LHCN-M2 (cell line): ENCODE measurements at regions not wholly inside any gene's neighbourhood (a gene's known extent, or its start where the extent isn't known, plus 50 kb on each side); places are given as distances from the start of the nearest gene placed in this dataset.
A peak's percentile ranks its signal among the peaks of the same experiment; 100 is the strongest.
"Not testable (repeated sequence)": the region's sequence is repeated elsewhere in the genome, so short reads cannot be mapped to it uniquely, and the experiment has no call there.

Experiments
- DNase-seq: peaks from one replicate; pipeline ENCODE4 v3.0.0-alpha.2; 2012; ENCODE audit warnings: low read depth

GRCh38 chr13:34738254-34738992 is 203.6 kb upstream of the NBEA start:
- DNase-seq = peak; percentile 11

DNA sequence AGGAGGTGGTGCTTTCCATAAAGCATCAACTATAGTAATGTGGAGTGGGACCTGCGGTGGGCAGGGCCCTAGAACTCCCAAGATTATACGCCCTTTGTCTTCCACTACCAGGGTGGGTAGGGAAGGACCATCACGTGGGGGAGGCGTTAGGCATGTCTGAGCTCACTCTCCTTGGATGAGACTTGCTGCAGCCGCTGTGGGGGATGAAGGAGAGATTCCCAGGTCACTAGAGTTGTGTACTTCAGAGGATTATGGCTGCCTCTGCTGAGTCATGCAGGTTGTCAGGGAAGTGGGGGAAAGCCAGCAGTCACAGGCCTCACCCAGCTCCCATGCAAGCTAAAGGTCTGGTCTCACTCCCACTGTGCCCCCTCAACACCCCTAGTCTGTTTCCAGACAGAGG is 195.0 kb upstream of the NBEA start:
- DNase-seq = not testable (repeated sequence)

GRCh38 chr13:34747507-34747906 is 194.6 kb upstream of the NBEA start:
- no peak for DNase-seq

DNA sequence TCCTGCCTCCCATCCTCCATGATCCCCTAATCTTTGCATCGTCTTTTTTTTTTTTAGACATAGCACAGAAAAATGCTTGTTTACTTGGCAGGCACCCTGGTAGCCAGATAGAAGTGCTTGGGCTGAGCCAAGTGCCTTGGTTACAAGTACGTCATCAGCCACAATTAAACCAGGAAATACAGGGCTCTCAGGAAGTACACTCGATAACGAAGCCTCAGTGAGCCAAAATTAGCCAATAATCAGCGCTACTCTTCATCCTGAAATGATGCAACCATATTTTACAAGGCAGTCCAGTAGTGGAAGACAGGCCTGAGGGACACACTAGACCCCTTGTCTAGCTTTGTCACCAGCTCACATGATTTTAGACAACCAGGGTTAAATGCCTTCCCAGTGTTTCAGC is 194.0 kb upstream of the NBEA start:
- DNase-seq = no peak

DNA sequence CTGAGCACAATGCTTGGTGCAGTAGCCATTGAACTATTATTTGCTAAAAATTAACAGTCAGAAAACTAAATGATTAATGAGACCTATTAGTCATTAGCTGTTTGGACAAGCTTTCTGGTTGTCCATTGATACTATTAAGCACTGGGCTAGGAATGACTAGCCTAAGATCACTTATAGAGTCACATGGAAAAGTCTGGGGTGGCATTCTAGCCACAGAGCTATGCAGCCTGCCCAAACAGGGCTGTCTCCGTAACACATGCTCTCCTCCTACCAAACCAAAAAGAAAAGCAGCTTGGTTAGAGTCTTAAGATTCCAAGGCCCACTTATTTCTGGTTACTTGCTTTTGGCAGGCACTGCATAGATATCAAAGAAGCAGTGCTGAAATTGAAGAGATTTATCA is 193.5 kb upstream of the NBEA start:
- no peak for DNase-seq

DNA sequence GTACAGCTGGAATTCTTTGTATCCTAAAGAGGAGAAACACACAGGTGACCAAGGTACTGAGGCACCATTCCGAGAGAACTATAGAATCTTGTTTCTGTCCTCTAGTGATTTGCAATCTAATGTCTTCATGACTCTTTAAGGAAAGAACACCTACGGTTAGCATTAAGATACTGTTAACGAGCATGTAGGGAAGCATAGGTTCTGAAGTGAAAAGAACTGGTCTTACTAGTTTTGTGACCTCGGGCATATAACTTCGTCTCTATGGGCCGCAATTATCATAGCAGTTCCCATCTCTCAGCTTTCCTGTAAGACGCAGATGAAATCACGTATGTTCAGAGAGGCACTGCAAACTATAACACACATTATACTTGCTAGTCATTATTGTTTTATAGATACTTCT is 193.0 kb upstream of the NBEA start:
- no peak for DNase-seq

- no peak for DNase-seq
Observed at GRCh38 chr13:34750078-34750931, 191.8 kb upstream of the NBEA start.

DNA sequence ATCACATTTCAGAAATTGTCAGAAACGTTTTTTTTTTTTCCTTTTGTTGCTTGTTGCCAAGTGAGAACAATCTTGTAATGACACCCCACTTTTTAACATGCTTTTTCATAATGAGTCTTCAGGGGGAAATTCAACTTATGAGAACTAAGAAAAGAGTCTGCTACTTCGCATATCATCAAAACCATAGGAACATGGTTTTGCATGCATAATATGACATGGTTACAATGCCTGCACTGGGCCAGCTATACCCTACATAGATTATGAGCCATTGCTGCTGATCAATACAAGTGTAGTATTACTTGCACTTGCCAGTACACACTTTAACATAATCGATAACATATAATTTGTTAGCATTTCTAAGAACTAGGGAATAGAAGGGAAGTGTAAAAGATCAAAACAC is 191.0 kb upstream of the NBEA start:
- DNase-seq = no peak

DNA sequence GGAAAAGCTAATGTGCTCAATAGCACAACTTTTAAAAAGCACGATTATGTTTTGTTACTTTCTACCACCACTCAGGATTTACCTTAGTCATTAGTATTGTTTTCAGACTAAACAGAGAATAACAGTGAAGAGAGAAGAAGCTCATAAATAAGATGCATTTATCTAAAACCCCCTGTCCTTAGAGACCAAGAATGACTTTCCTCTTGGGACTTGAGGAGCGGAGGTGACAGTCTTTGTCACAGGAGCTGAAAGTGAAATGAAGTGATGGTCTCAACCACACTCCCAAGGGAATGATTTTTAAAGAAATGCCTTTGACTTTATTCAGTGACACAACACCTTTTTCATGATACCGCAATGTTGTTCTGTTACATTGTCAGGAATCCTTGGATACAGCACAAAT is 190.6 kb upstream of the NBEA start:
- DNase-seq = no peak

DNA sequence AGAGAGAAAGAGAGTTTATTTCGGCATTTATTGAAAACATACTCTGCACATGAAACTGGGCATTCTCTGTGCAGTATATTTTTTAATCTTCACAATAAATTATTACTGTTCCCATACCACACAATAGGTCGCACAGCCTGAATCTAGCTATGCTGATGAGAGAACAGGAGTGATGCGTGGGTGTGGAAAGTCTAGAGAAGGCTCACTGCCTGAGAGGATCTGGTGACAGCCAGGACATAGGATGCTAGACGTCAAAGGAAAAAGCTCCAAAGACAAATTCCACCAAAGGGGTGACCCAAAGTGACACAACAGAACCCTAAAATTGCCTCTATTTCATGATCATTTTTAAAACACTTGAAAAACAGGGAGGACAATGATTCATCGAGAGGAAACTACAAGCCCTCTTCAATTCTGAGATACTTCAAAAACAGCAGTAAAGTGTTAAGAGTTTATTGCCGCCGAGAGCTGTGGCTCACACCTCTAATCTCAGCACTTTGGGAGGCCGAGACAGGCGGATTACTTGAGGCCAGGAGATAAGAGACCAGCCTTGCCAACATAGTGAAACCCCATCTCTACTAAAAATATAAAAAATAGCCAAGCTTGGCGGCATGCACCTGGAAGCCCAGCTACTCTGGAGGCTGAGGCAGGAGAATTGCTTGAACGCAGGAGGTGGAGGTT is 189.6 kb upstream of the NBEA start:
- DNase-seq = no peak

- no peak for DNase-seq
Observed at GRCh38 chr13:34756136-34756535, 185.9 kb upstream of the NBEA start.

- no peak for DNase-seq
Observed at GRCh38 chr13:34756572-34756971, 185.5 kb upstream of the NBEA start.

- peak; percentile 10 for DNase-seq
Observed at GRCh38 chr13:34757441-34757840, 184.6 kb upstream of the NBEA start.

DNA sequence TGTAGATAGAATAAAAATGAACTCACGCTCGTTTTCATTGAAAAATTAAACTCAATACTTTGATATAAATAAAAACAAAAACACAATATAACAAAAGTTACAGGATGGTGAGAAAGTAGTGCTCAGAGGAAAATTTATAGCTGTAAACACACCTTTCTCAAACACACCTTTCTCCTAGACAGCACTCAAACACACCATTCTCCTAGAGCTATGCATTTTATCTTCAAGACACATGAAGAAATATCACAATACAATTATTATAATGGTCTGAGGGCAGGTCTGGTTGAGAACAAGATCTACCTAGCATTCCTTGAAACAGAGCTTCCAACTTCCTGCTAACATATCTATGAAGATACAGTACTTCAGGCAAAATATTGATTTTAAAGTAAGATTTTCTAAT is 183.4 kb upstream of the NBEA start:
- DNase-seq = no peak

GRCh38 chr13:34762312-34762711 is 179.8 kb upstream of the NBEA start:
- no peak for DNase-seq

DNA sequence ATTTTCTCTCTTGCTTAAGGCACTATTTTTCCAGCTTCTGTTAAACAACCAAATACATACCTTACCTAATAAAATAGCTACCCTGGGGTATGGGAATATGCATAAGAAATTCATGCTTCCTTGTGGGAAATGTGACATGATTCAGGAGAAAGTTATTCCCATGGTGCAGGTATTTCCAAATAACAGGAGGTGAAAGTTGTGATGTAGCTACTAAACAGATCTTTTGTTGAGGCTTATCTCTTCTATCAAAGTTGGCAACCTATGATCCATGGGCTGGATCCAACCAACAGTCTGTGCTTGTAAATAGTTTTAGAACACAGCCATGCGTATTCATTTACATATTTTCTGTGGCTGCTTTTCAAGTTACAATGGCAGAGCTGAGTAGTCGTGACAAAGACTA is 177.8 kb upstream of the NBEA start:
- DNase-seq = no peak

DNA sequence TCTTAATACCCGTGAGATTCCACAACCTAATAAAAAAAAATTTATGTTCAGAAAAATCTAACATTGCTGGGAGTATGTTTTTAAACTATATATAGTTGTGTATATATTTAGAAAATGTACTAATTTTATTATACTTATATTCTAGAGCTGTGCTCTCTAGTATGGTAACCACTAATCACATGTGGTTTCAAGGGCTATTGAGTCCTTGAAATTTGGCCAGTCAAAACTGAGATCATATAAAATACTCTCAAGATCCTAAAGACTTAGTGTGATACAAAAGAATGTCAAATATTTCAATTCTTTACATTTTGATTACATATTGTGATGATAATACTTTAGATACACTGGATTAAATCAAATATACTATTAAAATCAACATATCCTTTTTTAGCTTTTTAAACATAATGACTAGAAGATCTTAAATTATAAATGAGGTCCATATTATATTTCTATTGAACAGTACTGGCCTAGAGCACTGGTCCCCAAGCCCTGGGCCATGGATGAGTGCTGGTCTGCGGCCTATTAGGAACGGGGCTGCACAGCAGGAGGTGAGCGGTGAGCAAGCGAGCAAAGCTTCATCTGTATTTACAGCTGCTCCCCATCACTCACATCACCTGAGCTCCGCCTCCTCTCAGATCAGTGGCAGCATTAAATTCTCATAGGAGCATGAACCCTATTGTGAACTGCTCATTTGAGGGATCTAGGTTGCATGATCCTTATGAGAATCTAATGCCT is 176.5 kb upstream of the NBEA start:
- DNase-seq = no peak

GRCh38 chr13:34767778-34768177 is 174.3 kb upstream of the NBEA start:
- no peak for DNase-seq

GRCh38 chr13:34772206-34772605 is 169.9 kb upstream of the NBEA start:
- DNase-seq = no peak

DNA sequence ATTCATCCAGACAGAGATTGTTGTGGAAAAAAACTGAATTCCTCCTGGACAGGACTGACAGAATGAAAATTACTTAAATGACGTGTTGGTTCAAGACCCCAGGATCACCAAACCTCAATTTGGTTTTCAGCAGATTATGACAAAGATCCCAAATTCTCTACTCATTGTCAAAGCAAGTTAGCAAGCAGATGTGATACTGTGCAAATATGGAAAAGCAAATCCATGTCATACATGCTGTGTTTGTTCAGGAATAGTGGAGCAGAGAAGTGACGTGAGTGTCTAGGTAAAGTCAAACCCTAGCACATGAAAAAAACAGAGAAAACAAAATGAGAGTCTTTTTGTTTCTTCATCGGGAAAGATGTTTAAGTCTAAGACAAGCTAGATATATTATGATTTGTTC is 169.2 kb upstream of the NBEA start:
- no peak for DNase-seq

DNA sequence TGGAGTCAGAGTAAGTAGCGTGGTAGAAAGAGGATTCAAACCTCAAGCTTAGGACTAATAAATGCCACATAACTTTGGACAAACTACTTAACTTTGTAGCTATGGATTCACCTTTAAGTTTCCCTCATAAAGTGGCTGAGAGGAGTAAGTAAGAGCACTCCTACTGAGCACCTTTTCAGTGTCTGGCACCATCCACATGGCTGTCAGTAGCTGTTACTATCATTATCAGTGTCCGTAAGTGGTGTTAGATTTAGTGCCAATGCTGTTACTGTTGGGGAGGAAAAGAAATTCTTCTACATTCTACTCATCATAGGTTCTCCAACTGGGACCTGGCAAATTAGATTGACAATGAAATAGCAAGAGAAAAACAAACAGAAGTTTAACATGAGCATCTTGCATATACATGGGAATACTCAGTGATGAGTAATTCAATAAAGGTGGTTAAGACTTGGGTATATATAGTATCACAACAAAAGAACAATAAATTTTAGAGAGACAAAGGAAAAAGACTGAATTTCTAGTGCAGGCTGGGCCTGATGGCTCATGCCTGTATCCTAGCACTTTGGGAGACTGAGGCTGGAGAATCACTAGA is 165.6 kb upstream of the NBEA start:
- no peak for DNase-seq
